NCI-H2081 treated with DMSO at 0.1 percent for 48 hours (cell line): ENCODE measurements at regions not wholly inside any gene's neighbourhood (a gene's known extent, or its start where the extent isn't known, plus 50 kb on each side); places are given as distances from the start of the nearest gene placed in this dataset.
"Not testable (repeated sequence)": the region's sequence is repeated elsewhere in the genome, so short reads cannot be mapped to it uniquely, and the experiment has no call there.

Experiments
- DNase-seq: peaks from one replicate; lab custom pipeline; 2025; lab: John Stamatoyannopoulos, UW

- peak; percentile 20 for DNase-seq
These were observed 55.1 kb downstream of the TTC6 start for GRCh38 chr14:37650356-37651037.

GRCh38 chr14:37652042-37652441, 56.6 kb downstream of the TTC6 start:
- DNase-seq, result no peak

- DNase-seq, result no peak
These were observed 60.0 kb downstream of the TTC6 start for GRCh38 chr14:37655418-37655817.

- DNase-seq, result peak; percentile 72
These were observed 62.7 kb downstream of the TTC6 start for GRCh38 chr14:37658156-37658555.

GRCh38 chr14:37663498-37663897, 68.1 kb downstream of the TTC6 start:
- no peak for DNase-seq

- DNase-seq, result no peak
These were observed 70.0 kb downstream of the TTC6 start for GRCh38 chr14:37665479-37665878.

- DNase-seq, result no peak
These were observed 70.5 kb downstream of the TTC6 start for GRCh38 chr14:37665951-37666350.

GRCh38 chr14:37668646-37669045, 73.2 kb downstream of the TTC6 start:
- no peak for DNase-seq

- DNase-seq, result no peak
These were observed 73.8 kb downstream of the TTC6 start for GRCh38 chr14:37669242-37669641.

- DNase-seq, result no peak
These were observed 78.0 kb downstream of the TTC6 start for GRCh38 chr14:37673439-37673838.

- no peak for DNase-seq
These were observed 83.5 kb downstream of the TTC6 start for GRCh38 chr14:37678916-37679315.

- no peak for DNase-seq
These were observed 86.1 kb downstream of the TTC6 start for GRCh38 chr14:37681486-37681885.

- not testable (repeated sequence) for DNase-seq
These were observed 97.3 kb downstream of the TTC6 start for GRCh38 chr14:37692680-37693079.

GRCh38 chr14:37693420-37693819, 98.0 kb downstream of the TTC6 start:
- not testable (repeated sequence) for DNase-seq

GRCh38 chr14:37695866-37696265, 100.4 kb downstream of the TTC6 start:
- DNase-seq, result no peak

- DNase-seq, result no peak
These were observed 102.2 kb downstream of the TTC6 start for GRCh38 chr14:37697489-37698121.

GRCh38 chr14:37698840-37699777, 103.7 kb downstream of the TTC6 start:
- DNase-seq, result no peak

- no peak for DNase-seq
These were observed 112.3 kb downstream of the TTC6 start for GRCh38 chr14:37707716-37708115.

GRCh38 chr14:37708481-37708880, 113.1 kb downstream of the TTC6 start:
- DNase-seq, result no peak

- no peak for DNase-seq
These were observed 114.2 kb downstream of the TTC6 start for GRCh38 chr14:37709419-37710195.

GRCh38 chr14:37711356-37711830, 116.0 kb downstream of the TTC6 start:
- no peak for DNase-seq
